DOHH2 (cell line): ENCODE measurements at regions not wholly inside any gene's neighbourhood (a gene's known extent, or its start where the extent isn't known, plus 50 kb on each side); places are given as distances from the start of the nearest gene placed in this dataset.

Experiments used
- H3F3A ChIP-seq: fragments of 200-600 bp; sonication (generic), shearing (Covaris generic); 2 replicates; pipeline ENCODE4 v1.6.0; 2016; ENCODE audit warnings: antibody characterized with exemption, mild to moderate bottlenecking; ENCODE audit not compliant: control insufficient read depth, insufficient read depth
- H3K27ac ChIP-seq: fragments of 200-600 bp; sonication (generic); 2 replicates; pipeline ENCODE4 v1.5.1; 2014; ENCODE audit warnings: low read depth, mild to moderate bottlenecking, low read length, moderate library complexity
- H3K27me3 ChIP-seq: fragments of 200-600 bp; sonication (generic); 2 replicates; pipeline ENCODE4 v1.6.1; 2014; ENCODE audit warnings: mild to moderate bottlenecking, low read length, mixed read lengths; ENCODE audit not compliant: control insufficient read depth
- H3K36me3 ChIP-seq: fragments of 200-600 bp; sonication (generic); 2 replicates; pipeline ENCODE4 v1.6.1; 2014; ENCODE audit warnings: mild to moderate bottlenecking, low read length, moderate library complexity, mixed read lengths; ENCODE audit not compliant: control insufficient read depth
- H3K4me1 ChIP-seq: fragments of 200-600 bp; sonication (generic); 2 replicates; pipeline ENCODE4 v1.6.1; 2014; ENCODE audit warnings: mild to moderate bottlenecking, low read length, mixed read lengths; ENCODE audit not compliant: control insufficient read depth
- H3K4me2 ChIP-seq: fragments of 200-600 bp; sonication (generic); 2 replicates; pipeline ENCODE4 v1.6.0; 2014; ENCODE audit warnings: mild to moderate bottlenecking, low read length, moderate library complexity
- H3K4me3 ChIP-seq: fragments of 200-600 bp; sonication (generic); 2 replicates; pipeline ENCODE4 v1.5.1; 2014; ENCODE audit warnings: mild to moderate bottlenecking, low read length, mixed read lengths
- H3K79me2 ChIP-seq: fragments of 200-600 bp; sonication (generic); 2 replicates; pipeline ENCODE4 v1.6.1; 2014; ENCODE audit warnings: mild to moderate bottlenecking, low read length, mixed read lengths; ENCODE audit not compliant: control insufficient read depth
- H3K9me2 ChIP-seq: fragments of 200-600 bp; sonication (generic); replicated peaks from 2 replicates; pipeline ENCODE4 v1.6.1; 2014; ENCODE audit warnings: mild to moderate bottlenecking, low read length, mixed read lengths; ENCODE audit not compliant: control insufficient read depth
- H3K9me3 ChIP-seq: fragments of 200-600 bp; sonication (generic); 2 replicates; pipeline ENCODE4 v1.6.1; 2014; ENCODE audit warnings: antibody characterized with exemption, low read length, mixed read lengths; ENCODE audit not compliant: control insufficient read depth, insufficient read depth
- H4K20me1 ChIP-seq: fragments of 200-600 bp; sonication (generic); 2 replicates; pipeline ENCODE4 v1.6.0; 2014; ENCODE audit warnings: low read depth, mild to moderate bottlenecking, antibody characterized with exemption, low read length, moderate library complexity; ENCODE audit not compliant: control insufficient read depth, insufficient read depth
- EZH2phosphoT487 ChIP-seq: fragments of 200-600 bp; sonication (generic); IDR thresholded peaks from 2 replicates; pipeline ENCODE4 v1.6.1; 2017; ENCODE audit warnings: borderline replicate concordance, mild to moderate bottlenecking, antibody characterized with exemption, low read length, moderate library complexity, mixed read lengths
- TF ChIP-seq, protein P1 (sequence below): fragments of 200-600 bp; sonication (generic); IDR thresholded peaks from one replicate; pipeline ENCODE4 v1.5.1; 2014; ENCODE audit warnings: antibody characterized with exemption, mild to moderate bottlenecking, low read depth, low read length; ENCODE audit not compliant: poor library complexity, severe bottlenecking

DNA sequence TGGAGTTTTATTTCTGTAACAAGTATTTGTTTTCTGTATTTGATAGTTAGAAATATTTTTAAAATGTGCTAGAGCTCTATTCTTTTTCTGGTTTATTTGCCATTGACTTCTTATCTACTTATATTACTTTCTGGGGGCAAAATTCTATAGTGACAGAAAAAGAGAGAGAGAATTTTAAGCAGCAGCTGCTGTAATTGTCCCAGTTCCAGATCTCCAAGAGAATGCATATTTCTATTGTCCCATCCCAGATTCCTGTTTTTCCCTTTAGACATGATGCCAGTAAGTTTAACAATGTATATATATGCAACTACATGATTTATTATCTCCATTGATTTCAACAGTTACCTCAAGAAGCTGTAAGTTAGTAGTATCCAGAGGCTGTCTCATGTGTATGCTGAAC is 541.7 kb upstream of the ZNF385D start:
- Histone ChIP-seq H4K20me1 (no peaks in the 10 kb centered on the region), H3K4me3 (no peak overlapping the region), H3K36me3 (no peaks in the 10 kb centered on the region), H3K4me1 (no peaks in the 10 kb centered on the region), H3K79me2 (no peaks in the 10 kb centered on the region), H3F3A (no peaks in the 10 kb centered on the region), H3K9me2 (no peaks in the 10 kb centered on the region), H3K4me2 (no peak overlapping the region), H3K27ac (no peak overlapping the region), H3K9me3 (no peaks in the 10 kb centered on the region), H3K27me3 (no peaks in the 10 kb centered on the region)
- TF ChIP-seq EZH2phosphoT487, result no peak
- TF ChIP-seq, protein P1, sequence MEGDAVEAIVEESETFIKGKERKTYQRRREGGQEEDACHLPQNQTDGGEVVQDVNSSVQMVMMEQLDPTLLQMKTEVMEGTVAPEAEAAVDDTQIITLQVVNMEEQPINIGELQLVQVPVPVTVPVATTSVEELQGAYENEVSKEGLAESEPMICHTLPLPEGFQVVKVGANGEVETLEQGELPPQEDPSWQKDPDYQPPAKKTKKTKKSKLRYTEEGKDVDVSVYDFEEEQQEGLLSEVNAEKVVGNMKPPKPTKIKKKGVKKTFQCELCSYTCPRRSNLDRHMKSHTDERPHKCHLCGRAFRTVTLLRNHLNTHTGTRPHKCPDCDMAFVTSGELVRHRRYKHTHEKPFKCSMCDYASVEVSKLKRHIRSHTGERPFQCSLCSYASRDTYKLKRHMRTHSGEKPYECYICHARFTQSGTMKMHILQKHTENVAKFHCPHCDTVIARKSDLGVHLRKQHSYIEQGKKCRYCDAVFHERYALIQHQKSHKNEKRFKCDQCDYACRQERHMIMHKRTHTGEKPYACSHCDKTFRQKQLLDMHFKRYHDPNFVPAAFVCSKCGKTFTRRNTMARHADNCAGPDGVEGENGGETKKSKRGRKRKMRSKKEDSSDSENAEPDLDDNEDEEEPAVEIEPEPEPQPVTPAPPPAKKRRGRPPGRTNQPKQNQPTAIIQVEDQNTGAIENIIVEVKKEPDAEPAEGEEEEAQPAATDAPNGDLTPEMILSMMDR, result no peak

- TF ChIP-seq, protein P1, result no peak
- TF ChIP-seq EZH2phosphoT487, result no peak
- H3K4me2 ChIP-seq, result no peak overlapping the region
These were observed 545.6 kb upstream of the ZNF385D start for GRCh38 chr3:22296601-22297000.

GRCh38 chr3:22297436-22297835 is 546.4 kb upstream of the ZNF385D start:
- no peak for TF ChIP-seq EZH2phosphoT487
- TF ChIP-seq, protein P1, result no peak
- Histone ChIP-seq H3K9me2 (no peaks in the 10 kb centered on the region), H3K9me3 (no peaks in the 10 kb centered on the region), H4K20me1 (no peaks in the 10 kb centered on the region), H3K4me3 (no peak overlapping the region), H3K4me1 (no peaks in the 10 kb centered on the region), H3K27ac (no peak overlapping the region), H3K36me3 (no peaks in the 10 kb centered on the region), H3F3A (no peaks in the 10 kb centered on the region), H3K4me2 (no peak overlapping the region), H3K79me2 (no peaks in the 10 kb centered on the region), H3K27me3 (no peaks in the 10 kb centered on the region)

More at GRCh38 chr3:22296601-22297000, 545.6 kb upstream of the ZNF385D start:
- no peak overlapping the region for H3K4me3 ChIP-seq
- H3K27me3 ChIP-seq, result no peaks in the 10 kb centered on the region
- no peaks in the 10 kb centered on the region for H3K9me3 ChIP-seq
- no peaks in the 10 kb centered on the region for H3K79me2 ChIP-seq
- H4K20me1 ChIP-seq, result no peaks in the 10 kb centered on the region
- no peaks in the 10 kb centered on the region for H3K4me1 ChIP-seq
- no peaks in the 10 kb centered on the region for H3K9me2 ChIP-seq
- H3F3A ChIP-seq, result no peaks in the 10 kb centered on the region
- H3K27ac ChIP-seq, result no peak overlapping the region
- H3K36me3 ChIP-seq, result no peaks in the 10 kb centered on the region

- Histone ChIP-seq H3K9me3 (no peaks in the 10 kb centered on the region), H3K36me3 (no peaks in the 10 kb centered on the region), H3K4me3 (no peak overlapping the region), H3K27me3 (no peaks in the 10 kb centered on the region), H4K20me1 (no peaks in the 10 kb centered on the region), H3K27ac (no peak overlapping the region), H3F3A (no peaks in the 10 kb centered on the region), H3K4me1 (no peaks in the 10 kb centered on the region), H3K79me2 (no peaks in the 10 kb centered on the region), H3K9me2 (no peaks in the 10 kb centered on the region), H3K4me2 (no peak overlapping the region)
- TF ChIP-seq, protein P1, result no peak
- TF ChIP-seq EZH2phosphoT487, result no peak
These were observed 555.4 kb upstream of the ZNF385D start for GRCh38 chr3:22306454-22306853.
